Spleen (tissue), 7 donors: ENCODE measurements at regions not wholly inside any gene's neighbourhood (a gene's known extent, or its start where the extent isn't known, plus 50 kb on each side); places are given as distances from the start of the nearest gene placed in this dataset.

ENCODE experiments used
- POLR2AphosphoS5 ChIP-seq, 3 donors: sonication (generic); formaldehyde crosslinking; IDR thresholded peaks; one replicate each; pipeline ENCODE4 v1.5.1; 2017; ENCODE audit warnings: antibody characterized with exemption in 3 of 3
- TF ChIP-seq, protein P1 (sequence below), 11 experiments: fragments of 200-600 bp in 7 of 11; fragments of 450-650 bp in 4 of 11; sonication (generic) in 4 of 11; IDR thresholded peaks in 8 of 11; conservative IDR thresholded peaks in 3 of 11; 1 replicate in 7 of 11; 2 replicates in 4 of 11; pipeline versions ENCODE4 v1.4.0 to v1.8.0; 2016 to 2021; ENCODE audit warnings: antibody characterized with exemption in 11 of 11, inconsistent platforms in 4 of 11, mild to moderate bottlenecking in 1 of 11
- donor health status: DM: no; HTN: no; CAD: no; lungs with moderate emphysema.
- donor health status: DM: no; HTN: no; CAD: no.
- donor health status: DM: no; HTN: no; CAD: no.

DNA sequence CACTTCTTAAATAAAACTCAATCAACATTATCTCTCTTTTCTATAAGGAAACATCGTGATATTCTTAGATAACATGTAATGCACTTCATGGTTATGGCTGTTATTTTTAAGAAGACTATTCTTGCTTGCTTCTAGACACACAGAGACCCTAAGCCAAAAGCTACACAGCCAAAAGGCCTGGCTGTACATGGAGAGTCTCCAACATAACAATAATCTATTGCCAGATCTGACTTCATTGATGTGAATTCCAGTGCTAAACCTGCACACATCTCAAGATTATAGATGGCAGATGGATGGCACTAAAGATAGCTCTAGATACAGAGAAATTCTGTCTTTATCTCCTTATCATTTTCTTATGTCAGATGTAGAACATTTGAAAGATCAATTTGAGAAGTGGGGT is 811.6 kb upstream of the ZNF608 start:
- TF ChIP-seq, protein P1, sequence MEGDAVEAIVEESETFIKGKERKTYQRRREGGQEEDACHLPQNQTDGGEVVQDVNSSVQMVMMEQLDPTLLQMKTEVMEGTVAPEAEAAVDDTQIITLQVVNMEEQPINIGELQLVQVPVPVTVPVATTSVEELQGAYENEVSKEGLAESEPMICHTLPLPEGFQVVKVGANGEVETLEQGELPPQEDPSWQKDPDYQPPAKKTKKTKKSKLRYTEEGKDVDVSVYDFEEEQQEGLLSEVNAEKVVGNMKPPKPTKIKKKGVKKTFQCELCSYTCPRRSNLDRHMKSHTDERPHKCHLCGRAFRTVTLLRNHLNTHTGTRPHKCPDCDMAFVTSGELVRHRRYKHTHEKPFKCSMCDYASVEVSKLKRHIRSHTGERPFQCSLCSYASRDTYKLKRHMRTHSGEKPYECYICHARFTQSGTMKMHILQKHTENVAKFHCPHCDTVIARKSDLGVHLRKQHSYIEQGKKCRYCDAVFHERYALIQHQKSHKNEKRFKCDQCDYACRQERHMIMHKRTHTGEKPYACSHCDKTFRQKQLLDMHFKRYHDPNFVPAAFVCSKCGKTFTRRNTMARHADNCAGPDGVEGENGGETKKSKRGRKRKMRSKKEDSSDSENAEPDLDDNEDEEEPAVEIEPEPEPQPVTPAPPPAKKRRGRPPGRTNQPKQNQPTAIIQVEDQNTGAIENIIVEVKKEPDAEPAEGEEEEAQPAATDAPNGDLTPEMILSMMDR (IDR thresholded peaks at IDR 0.05 in 8 of 11, conservative IDR thresholded peaks at IDR 0.05 in 3 of 11) = no peak
- no peak for TF ChIP-seq POLR2AphosphoS5 (IDR thresholded peaks at IDR 0.05)
